Ishikawa (cell line): ENCODE measurements at regions not wholly inside any gene's neighbourhood (a gene's known extent, or its start where the extent isn't known, plus 50 kb on each side); places are given as distances from the start of the nearest gene placed in this dataset.

Experiments
- CEBPB ChIP-seq: IDR thresholded peaks from 2 replicates; pipeline ENCODE4 v1.6.1; 2012
- CREB1 ChIP-seq: IDR thresholded peaks from 2 replicates; pipeline ENCODE4 v1.6.1; 2012; ENCODE audit warnings: low read depth
- EGR1 ChIP-seq: IDR thresholded peaks from 2 replicates; pipeline ENCODE4 v1.6.1; 2012
- EP300 ChIP-seq: IDR thresholded peaks from 2 replicates; pipeline ENCODE4 v1.6.1; 2012; ENCODE audit warnings: borderline replicate concordance
- FOXM1 ChIP-seq: IDR thresholded peaks from 2 replicates; pipeline ENCODE4 v1.6.1; 2012; ENCODE audit warnings: low read depth, borderline replicate concordance
- MAX ChIP-seq: IDR thresholded peaks from 2 replicates; pipeline ENCODE4 v1.6.1; 2012
- NFIC ChIP-seq: IDR thresholded peaks from 2 replicates; pipeline ENCODE4 v1.6.1; 2012
- RAD21 ChIP-seq: IDR thresholded peaks from 2 replicates; pipeline ENCODE4 v1.6.1; 2012; ENCODE audit warnings: low read depth
- TAF1 ChIP-seq: IDR thresholded peaks from 2 replicates; pipeline ENCODE4 v1.6.1; 2012; ENCODE audit warnings: low read depth, mild to moderate bottlenecking
- TCF12 ChIP-seq: IDR thresholded peaks from 2 replicates; pipeline ENCODE4 v1.6.1; 2012; ENCODE audit warnings: low read depth
- TEAD4 ChIP-seq: IDR thresholded peaks from 2 replicates; pipeline ENCODE4 v1.6.1; 2012
- YY1 ChIP-seq: IDR thresholded peaks from 2 replicates; pipeline ENCODE4 v1.6.1; 2012; ENCODE audit warnings: low read depth
- ZBTB7A ChIP-seq: IDR thresholded peaks from 2 replicates; pipeline ENCODE4 v1.6.1; 2012; ENCODE audit warnings: low read depth
- TF ChIP-seq, protein P1 (sequence below): IDR thresholded peaks from 2 replicates; pipeline ENCODE4 v1.6.1; 2012; ENCODE audit warnings: low read depth, mild to moderate bottlenecking
- TF ChIP-seq, protein P2 (sequence below): IDR thresholded peaks from 2 replicates; pipeline ENCODE4 v1.6.1; 2012

GRCh38 chr2:143841935-143842334 lies 678.0 kb downstream of the ZEB2 start:
- TF ChIP-seq EP300 (no peak), YY1 (no peak), ZBTB7A (no peak), MAX (no peak), NFIC (no peak), TCF12 (no peak), RAD21 (no peak), CREB1 (no peak)
- TF ChIP-seq, protein P1, sequence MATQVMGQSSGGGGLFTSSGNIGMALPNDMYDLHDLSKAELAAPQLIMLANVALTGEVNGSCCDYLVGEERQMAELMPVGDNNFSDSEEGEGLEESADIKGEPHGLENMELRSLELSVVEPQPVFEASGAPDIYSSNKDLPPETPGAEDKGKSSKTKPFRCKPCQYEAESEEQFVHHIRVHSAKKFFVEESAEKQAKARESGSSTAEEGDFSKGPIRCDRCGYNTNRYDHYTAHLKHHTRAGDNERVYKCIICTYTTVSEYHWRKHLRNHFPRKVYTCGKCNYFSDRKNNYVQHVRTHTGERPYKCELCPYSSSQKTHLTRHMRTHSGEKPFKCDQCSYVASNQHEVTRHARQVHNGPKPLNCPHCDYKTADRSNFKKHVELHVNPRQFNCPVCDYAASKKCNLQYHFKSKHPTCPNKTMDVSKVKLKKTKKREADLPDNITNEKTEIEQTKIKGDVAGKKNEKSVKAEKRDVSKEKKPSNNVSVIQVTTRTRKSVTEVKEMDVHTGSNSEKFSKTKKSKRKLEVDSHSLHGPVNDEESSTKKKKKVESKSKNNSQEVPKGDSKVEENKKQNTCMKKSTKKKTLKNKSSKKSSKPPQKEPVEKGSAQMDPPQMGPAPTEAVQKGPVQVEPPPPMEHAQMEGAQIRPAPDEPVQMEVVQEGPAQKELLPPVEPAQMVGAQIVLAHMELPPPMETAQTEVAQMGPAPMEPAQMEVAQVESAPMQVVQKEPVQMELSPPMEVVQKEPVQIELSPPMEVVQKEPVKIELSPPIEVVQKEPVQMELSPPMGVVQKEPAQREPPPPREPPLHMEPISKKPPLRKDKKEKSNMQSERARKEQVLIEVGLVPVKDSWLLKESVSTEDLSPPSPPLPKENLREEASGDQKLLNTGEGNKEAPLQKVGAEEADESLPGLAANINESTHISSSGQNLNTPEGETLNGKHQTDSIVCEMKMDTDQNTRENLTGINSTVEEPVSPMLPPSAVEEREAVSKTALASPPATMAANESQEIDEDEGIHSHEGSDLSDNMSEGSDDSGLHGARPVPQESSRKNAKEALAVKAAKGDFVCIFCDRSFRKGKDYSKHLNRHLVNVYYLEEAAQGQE, result no peak
- TF ChIP-seq, protein P2, sequence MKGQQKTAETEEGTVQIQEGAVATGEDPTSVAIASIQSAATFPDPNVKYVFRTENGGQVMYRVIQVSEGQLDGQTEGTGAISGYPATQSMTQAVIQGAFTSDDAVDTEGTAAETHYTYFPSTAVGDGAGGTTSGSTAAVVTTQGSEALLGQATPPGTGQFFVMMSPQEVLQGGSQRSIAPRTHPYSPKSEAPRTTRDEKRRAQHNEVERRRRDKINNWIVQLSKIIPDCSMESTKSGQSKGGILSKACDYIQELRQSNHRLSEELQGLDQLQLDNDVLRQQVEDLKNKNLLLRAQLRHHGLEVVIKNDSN, result no peak

- TF ChIP-seq NFIC, result no peak
- TF ChIP-seq TCF12, result no peak
- no peak for TF ChIP-seq FOXM1
- no peak for TF ChIP-seq CEBPB
- no peak for TF ChIP-seq MAX
- TF ChIP-seq, protein P2, result no peak
- no peak for TF ChIP-seq ZBTB7A
- no peak for TF ChIP-seq EGR1
- TF ChIP-seq EP300, result no peak
- no peak for TF ChIP-seq TAF1
- TF ChIP-seq TEAD4, result no peak
- TF ChIP-seq YY1, result no peak
- TF ChIP-seq RAD21, result no peak
- no peak for TF ChIP-seq CREB1
- TF ChIP-seq, protein P1, result no peak
Observed at GRCh38 chr2:143840601-143841000, 679.3 kb downstream of the ZEB2 start.

- TF ChIP-seq NFIC (no peak), TEAD4 (no peak), YY1 (no peak), FOXM1 (no peak), TCF12 (no peak), MAX (no peak), RAD21 (no peak), CEBPB (no peak)
- TF ChIP-seq, protein P1, result no peak
- TF ChIP-seq, protein P2, result no peak
Observed at GRCh38 chr2:143840194-143840593, 679.7 kb downstream of the ZEB2 start.

DNA sequence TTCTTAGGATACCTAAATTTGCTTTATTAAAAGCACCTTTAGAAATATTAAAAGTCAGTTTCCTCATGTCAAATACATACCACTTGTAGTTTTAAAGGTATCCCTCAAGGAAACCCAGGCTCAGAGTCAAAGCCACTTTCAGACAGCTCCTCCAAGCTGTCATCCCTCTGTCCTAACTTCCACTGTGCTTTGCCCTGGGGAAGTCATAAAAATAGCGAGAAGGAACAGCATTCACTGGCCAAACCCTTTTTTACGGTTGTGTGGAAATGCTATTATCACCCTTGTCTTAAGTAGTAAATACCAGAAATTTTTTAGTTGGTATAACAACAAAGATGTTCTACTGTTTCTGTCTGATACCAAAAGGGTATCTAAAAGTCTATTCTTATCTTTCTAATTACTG lies 680.5 kb downstream of the ZEB2 start:
- TF ChIP-seq CEBPB (no peak), ZBTB7A (no peak), YY1 (no peak), RAD21 (no peak), MAX (no peak), TAF1 (no peak), EP300 (no peak), EGR1 (no peak), CREB1 (no peak)
